HT1080 (cell line): ENCODE measurements at regions not wholly inside any gene's neighbourhood (a gene's known extent, or its start where the extent isn't known, plus 50 kb on each side); places are given as distances from the start of the nearest gene placed in this dataset.

Source experiments
- DNase-seq: peaks from one replicate; pipeline ENCODE4 v3.0.0-alpha.2; 2015; ENCODE audit warnings: low read depth

DNA sequence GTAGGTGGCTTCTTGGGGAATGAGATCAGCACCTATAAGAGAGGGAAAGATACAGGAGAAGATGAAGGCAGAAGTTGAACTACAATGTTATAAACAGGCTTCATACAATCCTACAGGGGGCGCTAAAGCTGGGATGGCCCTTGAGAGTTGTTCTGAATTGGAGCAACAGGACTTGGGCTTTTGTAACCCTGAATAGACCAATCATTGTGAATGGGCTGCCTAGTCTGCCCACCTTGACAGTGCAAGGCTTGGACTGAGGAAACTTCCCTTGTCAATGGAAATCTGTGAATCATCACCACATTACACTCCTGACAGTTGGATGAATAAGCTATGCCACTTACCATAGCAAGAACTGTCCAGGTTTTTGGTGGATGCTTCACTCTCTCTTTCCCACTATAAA, 306.1 kb downstream of the KCNC2 start:
- DNase-seq: peak; percentile 55

DNA sequence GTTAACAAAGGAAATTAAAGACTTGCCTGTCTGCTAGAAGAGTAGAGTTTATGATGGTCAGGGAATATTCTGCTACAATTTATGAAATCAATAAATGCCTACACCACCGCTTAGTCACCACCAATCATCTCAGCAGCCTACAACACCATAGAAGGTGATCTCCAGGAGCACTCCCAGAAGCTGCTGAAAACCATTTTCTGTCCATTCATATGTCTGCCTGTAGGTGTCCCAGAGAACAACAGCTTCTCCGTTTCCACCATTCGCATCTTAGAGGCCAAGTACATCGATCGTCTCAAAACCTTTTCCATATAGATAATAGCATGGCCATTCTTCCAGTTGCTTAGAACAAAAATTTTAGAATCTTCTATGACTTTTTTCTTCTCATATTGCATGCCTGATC, 303.4 kb downstream of the KCNC2 start:
- DNase-seq: no peak

DNA sequence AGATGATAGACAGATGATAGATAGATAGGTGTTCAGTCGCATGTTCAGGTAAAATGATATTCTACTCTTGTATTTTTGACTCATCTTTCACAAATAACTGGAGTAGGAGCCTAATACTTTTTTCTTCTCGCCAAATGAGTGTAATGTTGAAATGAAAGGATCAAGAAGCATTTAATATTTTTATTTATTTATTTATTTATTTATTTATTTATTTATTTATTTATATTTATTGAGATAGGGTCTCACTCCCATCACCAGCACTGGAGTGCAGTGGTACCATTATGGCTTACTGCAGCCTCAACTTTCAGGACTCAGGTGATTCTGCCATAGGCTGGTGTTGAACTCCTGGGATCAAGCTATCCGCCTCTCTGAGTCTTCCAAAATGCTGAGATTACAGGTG, 298.8 kb downstream of the KCNC2 start:
- no peak for DNase-seq

DNA sequence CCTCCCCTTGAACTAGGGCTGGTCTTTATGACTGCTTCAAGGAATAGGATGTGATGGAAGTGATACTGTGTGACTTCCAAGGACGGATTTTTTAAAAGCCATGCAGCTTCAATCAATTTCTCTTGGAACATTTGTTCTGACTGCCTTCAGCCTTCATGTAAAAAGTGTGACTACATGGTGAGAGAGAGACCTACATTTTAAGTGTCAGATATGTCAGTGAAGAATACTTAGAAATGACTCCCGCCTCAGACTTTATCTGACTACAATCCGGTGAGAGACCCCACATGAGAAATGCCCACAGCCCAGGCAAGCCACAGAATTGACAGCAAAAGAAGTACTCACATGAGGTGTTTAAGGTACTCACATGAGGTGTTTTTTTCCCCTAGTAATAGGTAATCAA, 295.3 kb downstream of the KCNC2 start:
- DNase-seq: no peak

DNA sequence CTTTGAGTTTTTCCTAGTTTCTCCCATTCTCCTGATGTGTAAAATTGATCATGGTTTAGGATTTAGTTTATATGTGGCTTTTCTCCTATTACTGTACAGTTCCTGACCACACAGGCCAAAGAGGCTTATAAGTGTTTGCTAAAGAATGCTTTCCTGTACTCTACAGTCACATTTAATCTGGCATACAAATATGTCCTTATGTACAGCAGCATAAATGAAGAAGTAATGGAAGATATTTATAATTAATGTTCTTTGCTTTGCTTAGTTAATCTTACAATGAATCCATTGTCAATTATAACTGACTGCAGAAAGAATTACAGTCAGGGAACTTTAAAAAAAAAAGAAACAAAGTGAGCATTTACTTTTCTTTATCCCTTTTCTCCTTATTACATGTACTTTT, 293.9 kb downstream of the KCNC2 start:
- DNase-seq: no peak

DNA sequence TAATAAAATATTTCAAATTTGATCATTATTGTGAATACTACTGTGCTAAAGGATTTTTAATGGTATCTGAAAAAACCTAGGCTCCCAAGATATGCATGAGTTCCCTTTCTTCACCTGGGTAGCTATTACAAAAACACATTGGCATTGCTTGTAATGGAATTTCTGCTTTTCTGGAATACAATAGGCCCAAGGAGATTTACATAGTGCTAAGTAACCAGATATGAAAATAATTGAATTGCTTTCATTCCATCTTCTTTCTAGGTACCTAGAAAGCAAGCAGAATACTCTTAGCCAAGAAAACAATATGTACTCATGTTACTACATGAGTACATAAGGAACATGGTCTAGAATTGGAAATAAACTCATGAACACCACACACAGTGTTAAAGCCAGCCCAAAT, 291.9 kb downstream of the KCNC2 start:
- DNase-seq: no peak

DNA sequence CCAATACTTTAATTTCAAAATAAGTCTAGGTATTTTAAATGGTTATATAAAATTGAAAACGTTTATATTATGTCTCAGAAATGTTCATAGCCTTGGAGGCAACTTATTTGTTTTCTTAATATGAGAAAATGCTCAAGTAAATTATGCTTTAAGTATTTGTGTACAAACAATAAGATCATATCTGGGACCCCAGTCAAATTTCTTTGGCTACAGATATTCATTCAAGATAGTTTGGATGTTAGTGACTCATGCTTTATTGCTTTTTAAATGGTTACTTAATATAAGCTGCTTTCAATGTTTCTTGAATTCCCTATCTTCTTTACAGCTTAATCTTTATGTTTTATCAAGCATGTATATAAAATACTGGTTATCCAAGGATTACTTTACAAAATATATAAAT, 291.3 kb downstream of the KCNC2 start:
- no peak for DNase-seq

DNA sequence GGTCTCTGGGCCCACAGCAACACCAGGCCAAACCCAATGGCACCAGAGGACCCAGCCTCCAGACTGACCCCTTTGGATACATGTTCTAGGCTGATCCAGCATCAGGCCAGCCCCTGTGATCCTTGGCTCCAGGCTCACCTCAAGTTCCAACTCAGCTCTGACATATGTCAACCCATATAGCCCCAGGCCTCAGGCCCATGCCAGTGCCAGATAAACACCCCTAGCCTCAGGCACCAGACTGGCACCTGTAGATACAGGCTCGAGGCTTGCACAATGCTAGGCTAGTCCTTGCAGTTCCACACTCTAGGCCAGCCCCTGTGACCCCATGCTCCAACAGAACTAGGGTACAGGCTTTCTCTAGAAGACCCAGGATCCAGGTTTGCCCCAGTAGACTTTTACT, 287.5 kb downstream of the KCNC2 start:
- no peak for DNase-seq

DNA sequence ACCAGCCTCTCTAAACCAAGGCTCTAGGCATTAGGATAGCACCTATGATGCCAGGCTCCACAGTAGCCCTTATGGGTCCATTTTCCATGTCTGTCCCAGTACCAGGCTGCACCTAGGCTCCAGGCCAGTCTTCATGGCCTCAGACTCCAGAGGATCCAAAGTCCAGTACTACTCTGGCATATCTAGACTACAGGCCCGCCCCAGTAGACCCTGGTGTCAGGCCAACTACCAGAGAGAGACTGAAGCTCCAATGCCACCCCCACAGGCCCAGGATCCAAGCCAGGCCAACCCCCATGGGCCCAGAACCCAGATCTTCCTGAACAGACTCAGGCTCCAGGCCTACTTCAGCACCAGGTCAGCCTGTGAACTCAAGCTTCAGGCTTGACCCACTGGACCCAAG, 287.0 kb downstream of the KCNC2 start:
- no peak for DNase-seq

DNA sequence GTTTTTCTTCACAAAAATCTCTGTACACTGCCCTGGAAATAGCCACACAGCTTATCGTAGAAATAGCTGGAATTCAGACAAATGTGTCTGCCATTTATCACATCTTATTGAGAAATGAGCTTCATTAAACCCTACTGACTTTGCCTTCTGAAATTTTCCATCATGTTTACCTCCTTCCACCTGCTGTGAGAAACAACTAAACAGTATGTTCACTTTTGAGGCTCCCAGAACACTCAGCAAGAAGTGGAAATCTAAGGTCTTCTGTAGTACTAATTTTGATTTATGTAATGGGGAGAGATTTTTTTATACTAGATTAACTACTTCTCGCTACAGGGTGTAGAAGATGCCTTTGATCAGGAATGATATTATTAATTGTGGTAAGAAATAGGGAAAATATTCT, 268.0 kb downstream of the KCNC2 start:
- DNase-seq: no peak

DNA sequence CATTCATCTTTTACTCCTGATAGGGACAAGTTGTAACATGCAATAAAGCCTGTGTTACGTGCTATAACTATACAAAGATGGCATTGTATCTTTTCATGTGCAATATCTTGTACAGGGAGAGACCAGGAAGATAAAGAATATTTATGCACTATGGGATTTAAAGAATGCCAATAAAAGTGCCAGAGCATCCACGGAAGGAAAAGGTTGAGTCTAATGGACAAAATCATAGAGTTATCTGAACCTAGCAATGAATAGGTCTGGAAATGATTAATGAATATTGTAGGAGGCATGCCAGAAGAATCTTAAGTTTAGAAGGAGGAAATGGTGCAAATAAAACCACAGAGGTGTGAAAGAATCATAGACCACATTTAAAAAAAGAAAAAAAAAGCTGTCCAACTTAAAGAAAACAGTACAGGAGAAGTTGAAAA, 263.9 kb downstream of the KCNC2 start:
- peak; percentile 3 for DNase-seq

DNA sequence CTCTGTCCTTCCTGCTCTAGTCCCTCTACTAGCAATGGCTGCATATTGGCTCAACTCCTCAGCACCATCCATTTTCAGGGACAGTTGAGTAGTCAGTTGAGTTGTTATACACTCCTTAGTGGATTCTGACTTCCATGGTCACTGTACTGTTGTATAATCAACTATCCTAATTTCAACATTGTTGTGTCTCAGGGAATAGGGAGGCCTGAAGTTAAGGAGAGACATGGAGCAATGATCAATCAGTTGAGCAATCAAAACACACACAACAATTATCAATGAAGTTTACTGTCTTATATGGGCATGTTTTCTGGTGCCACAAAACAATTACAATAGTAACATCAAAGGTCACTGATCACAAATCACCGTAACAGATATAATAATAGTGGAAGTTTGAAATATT, 255.9 kb downstream of the KCNC2 start:
- DNase-seq: no peak

DNA sequence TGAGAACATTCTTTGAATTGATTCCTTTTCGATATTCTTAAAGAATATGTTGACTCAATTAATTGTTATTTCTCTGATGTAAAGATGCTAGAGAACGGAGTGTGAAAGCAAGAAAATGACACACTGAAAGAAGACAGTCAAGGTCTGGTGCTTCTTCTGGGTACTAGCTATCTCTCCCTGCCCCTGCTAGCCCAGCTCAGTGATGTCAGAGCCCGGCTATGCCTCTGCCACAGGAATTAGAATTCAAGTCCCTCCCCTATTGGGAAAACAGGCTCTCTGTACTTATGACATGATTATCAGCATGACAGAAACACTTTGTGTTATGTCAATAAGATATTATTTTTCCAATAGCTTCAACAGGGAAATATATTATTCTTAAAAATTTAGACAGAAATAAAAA, 252.4 kb downstream of the KCNC2 start:
- DNase-seq: no peak

DNA sequence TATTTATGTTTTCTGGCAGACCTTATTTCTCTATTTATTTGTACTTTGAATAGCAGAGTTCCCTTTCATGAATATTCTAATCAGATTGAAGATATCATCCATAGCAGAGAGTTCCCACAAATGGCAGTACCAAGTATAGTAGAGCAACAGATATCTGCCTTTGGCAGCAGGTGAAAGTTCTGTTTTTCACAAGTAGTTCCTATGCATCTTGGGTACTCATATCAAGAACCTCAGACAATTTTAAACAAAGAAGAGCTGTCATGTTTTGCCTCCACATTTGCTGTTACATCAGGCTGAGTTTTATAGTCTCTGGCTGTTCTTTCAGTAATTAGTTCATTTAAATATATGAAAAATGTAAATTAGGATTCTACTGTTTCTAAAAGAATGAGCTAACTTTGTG, 252.0 kb downstream of the KCNC2 start:
- no peak for DNase-seq

DNA sequence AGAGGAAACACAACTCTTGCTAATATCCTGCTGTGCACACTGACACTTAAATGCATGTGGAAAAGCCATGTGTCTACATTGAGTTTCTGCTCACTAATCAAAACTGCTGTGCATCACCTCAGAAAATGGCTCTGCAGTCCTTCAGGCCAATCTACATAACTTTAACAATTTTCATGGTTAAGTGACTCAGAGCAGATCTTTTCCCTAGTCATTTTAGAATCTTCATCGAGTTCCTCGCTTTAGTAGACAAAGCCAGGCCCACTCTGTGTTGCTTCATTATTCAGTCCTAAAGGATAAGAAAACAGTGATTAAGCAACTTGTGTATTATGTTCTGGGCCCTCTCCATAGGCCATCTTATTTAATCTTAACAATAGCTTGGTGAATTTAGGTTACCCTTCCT, 250.0 kb downstream of the KCNC2 start:
- no peak for DNase-seq

DNA sequence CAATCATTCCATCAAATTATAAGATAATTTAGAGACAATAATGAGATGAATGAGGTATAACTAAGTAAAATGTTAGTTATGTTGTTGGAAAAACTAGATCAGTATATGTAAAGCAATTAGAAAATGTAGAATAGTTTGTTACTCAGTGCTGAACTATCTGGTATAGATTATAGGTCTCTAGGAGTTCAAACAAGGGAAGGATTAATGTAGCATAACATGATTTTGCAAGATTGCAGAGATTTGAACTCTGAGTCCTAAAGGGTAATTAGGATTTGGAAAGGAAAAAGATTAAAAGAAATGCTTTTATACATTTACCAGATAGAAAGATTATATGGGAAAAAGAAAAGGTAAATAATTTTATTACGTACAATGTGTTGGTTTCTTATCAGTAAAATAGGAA, 246.3 kb downstream of the KCNC2 start:
- no peak for DNase-seq

DNA sequence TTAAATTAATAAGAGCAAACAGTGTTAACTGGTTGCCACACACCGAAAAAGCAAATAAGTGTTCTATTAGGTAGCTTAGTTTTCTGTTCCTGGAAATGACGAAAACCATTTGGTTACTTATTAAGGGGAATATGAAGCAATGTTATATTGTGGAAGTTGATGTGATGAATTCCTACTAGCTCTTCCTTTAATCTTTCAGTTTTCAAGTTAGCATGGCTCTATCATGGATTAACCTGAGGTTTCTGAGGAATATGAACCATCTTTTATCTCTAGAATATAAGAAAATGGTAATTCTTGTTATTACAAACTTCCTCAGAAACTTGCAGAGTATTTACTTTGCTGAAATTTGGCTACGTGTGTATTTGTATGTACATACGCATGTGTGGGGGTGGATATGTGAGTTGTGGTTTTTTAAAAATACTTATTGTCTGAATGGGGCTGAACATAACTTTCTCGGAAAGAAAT, 245.7 kb downstream of the KCNC2 start:
- DNase-seq: no peak

DNA sequence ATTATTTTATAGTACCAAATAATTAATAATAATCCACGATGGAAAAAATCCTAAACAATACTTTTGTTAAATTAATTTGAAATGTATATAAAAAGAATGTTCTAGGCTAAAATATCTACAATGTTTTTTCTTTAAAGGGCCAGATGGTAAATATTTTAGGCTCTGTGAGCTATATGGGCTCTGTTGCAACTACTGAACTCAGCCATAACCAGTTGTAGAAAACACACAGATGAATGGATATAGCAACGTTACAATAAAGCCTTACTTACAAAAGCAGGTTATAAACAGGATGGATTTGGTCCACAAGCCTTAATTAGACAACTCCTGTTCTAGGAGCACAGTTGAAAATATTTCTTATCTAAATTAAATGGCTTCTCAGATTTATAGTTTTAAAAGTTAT, 245.2 kb downstream of the KCNC2 start:
- DNase-seq: no peak

DNA sequence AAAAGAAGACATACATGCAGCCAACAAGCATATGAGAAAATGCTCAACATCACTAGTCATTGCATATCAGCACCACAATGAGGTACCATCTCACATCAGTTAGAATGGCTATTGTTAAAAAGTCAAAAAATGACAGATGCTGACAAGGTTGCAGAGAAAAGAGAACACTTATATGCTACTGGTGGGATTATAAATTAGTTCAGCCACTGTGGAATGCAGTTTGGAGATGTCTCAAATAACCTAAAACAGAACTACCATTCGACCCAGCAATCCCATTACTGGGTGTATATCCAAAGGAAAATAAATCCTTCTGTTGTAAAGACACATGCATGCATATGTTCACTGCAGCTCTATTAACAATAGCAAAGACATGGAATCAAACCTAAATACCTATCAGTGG, 238.4 kb downstream of the KCNC2 start:
- no peak for DNase-seq

DNA sequence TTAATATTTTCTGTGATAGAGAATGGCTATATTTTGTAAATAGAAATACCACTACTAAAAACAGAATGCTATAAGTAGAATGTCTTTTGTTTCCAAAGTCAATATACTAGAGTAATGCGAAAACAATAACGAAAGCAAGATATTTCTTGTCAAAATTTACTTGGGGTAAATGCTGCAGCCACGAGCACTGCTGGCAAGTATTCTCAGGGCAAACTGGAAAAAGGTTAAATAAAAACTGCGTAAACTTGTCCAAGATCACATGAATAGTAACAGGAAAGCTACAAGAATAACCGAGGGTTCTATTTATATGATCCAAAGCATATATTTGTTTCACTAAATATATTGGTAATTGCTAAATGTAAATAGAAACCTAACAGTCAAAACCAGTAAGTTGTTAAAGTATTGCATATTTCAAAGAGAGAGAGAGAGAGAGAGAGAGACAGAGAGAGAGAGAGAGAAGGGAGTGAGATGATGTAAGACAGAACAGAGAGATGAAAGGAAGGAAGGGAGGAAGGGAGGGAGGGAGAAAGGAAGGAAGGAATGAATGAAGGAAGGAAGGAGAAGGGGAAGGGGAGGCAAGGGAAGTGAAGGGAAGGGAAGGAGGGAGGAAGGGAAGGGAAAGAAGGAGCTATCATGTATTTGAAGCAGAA, 231.7 kb downstream of the KCNC2 start:
- DNase-seq: no peak

DNA sequence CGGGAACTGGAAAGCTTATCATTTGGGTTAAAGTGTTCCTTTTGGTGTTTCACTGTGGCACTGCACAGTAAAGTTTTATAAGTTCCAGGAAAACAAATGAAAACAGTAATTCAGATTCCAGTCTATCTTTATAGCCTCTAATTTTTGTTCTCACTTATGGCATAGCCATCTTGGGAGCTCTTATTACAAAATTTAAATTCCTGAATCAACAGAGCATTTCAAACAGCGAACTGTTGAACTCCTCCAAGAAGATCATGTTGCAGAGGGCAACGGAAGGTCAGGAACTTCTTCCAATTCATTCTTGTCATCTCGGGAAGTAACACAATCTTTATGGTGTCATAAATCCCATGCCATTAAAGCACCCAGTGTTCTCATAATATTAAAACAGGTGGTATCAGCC, 229.1 kb downstream of the KCNC2 start:
- DNase-seq: no peak

DNA sequence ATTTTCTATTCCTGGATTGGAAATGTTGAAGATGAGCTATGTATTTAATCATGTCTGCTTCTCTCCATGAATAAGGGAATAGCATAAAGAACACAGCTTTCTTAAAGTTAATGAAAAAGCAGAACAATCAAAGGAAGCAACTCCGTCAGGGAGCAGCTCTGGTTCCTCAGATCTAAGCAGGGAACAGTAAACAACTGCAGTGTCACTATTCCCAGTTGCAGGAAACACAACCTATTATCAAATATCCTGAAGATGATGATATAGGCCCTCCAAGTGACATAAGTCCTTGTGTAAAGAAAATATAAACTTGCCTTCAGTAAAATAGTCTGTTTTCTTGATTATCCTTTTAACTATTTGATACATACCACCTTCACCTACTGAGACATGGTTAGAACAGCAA, 228.1 kb downstream of the KCNC2 start:
- DNase-seq: no peak

DNA sequence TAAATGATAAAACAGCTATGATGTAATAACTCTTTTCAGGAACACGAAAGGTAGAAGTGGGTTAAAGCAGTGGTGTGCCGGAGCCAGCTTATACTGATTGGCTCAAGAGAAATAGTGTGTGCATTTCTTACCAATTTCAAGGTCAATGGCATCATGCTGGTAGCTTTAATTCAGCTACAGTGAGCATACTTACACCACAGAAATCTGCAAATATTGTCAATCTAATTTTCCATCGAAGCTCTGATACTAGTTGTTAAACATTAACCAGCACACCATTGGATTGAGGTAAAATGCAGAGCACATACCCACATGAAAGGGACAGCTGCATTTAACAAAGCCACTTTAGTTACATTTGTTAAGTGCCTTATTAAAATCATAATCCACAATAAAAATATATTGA, 225.7 kb downstream of the KCNC2 start:
- no peak for DNase-seq

DNA sequence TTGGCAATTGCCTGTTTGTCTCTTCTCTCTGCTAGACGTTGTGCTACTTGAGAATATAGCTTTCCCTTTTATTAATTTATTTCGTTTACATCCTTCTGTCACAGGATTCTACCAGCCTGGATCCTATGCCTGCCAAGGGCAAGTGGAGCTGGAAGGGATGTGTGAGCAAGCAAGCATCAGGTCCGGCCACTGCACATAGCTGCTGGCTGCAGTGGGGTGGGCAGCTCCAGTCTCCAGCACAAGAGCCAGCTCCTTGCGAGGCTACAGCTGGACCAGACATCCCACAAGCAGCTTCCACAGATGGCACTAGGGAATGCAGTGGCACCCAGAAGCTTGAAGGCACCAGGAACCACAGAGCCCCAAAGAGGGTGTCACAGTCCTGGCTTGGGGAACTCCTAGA, 225.0 kb downstream of the KCNC2 start:
- DNase-seq: no peak
